ENCODE measurements at regions not wholly inside any gene's neighbourhood (a gene's known extent, or its start where the extent isn't known, plus 50 kb on each side); places are given as distances from the start of the nearest gene placed in this dataset.
"Not testable (repeated sequence)": the region's sequence is repeated elsewhere in the genome, so short reads cannot be mapped to it uniquely, and the experiment has no call there.

- Histone ChIP-seq H3K27me3 (ENCODE audit: control insufficient read depth, insufficient read depth) (no peaks in the 10 kb centered on the region), H3K9me3 (ENCODE audit: control insufficient read depth, low read length) (no peaks in the 10 kb centered on the region), H3K4me3 (ENCODE audit: low read length) (no peak overlapping the region), H3K4me1 (ENCODE audit: control insufficient read depth, insufficient read depth, low read length) (no peaks in the 10 kb centered on the region), H3K27ac (ENCODE audit: low read length) (no peak overlapping the region)
- intact Hi-C loops (cut with DNase I): no loop called here
- no peak for ATAC-seq
- no peak for DNase-seq
- 78% methylated on average over 3 of the region's 3 CpGs for WGBS
Observed at GRCh38 chr12:25401547-25402345, 151.0 kb upstream of the KRAS start.

- WGBS: 83% methylated on average over 6 of the region's 6 CpGs
Observed at GRCh38 chr12:25397001-25397400, 146.3 kb upstream of the KRAS start.

GRCh38 chr12:25395227-25395626, 144.5 kb upstream of the KRAS start:
- ATAC-seq (no peak), DNase-seq (no peak)
- intact Hi-C loops (cut with DNase I): no loop called here
- no peaks in the 10 kb centered on the region for H3K9me3 ChIP-seq (ENCODE audit: control insufficient read depth, low read length)
- no peaks in the 10 kb centered on the region for H3K4me1 ChIP-seq (ENCODE audit: control insufficient read depth, insufficient read depth, low read length)
- no peaks in the 10 kb centered on the region for H3K27me3 ChIP-seq (ENCODE audit: control insufficient read depth, insufficient read depth)
- 94% methylated on average over 1 of the region's 1 CpG for WGBS
- no peak overlapping the region for H3K27ac ChIP-seq (ENCODE audit: low read length)
- no peak overlapping the region for H3K4me3 ChIP-seq (ENCODE audit: low read length)

More at GRCh38 chr12:25397001-25397400, 146.3 kb upstream of the KRAS start:
- Histone ChIP-seq H3K4me3 (ENCODE audit: low read length) (no peak overlapping the region), H3K27ac (ENCODE audit: low read length) (no peak overlapping the region), H3K27me3 (ENCODE audit: control insufficient read depth, insufficient read depth) (no peaks in the 10 kb centered on the region), H3K9me3 (ENCODE audit: control insufficient read depth, low read length) (no peaks in the 10 kb centered on the region), H3K4me1 (ENCODE audit: control insufficient read depth, insufficient read depth, low read length) (no peaks in the 10 kb centered on the region)
- intact Hi-C loops (cut with DNase I): no loop called here
- ATAC-seq: no peak
- DNase-seq: no peak

GRCh38 chr12:25394775-25395174, 144.0 kb upstream of the KRAS start:
- H3K4me3 ChIP-seq (ENCODE audit: low read length); DNase-seq; H3K9me3 ChIP-seq (ENCODE audit: control insufficient read depth, low read length); H3K4me1 ChIP-seq (ENCODE audit: control insufficient read depth, insufficient read depth, low read length); ATAC-seq; intact Hi-C loops (cut with DNase I); H3K27me3 ChIP-seq (ENCODE audit: control insufficient read depth, insufficient read depth); H3K27ac ChIP-seq (ENCODE audit: low read length): not testable (repeated sequence)
- 79% methylated on average over 4 of the region's 4 CpGs for WGBS

GRCh38 chr12:25394025-25394424, 143.3 kb upstream of the KRAS start:
- no peak overlapping the region for H3K4me3 ChIP-seq (ENCODE audit: low read length)
- ATAC-seq: no peak
- 77% methylated on average over 9 of the region's 9 CpGs for WGBS
- no peaks in the 10 kb centered on the region for H3K9me3 ChIP-seq (ENCODE audit: control insufficient read depth, low read length)
- intact Hi-C loops (cut with DNase I): no loop called here
- no peak overlapping the region for H3K27ac ChIP-seq (ENCODE audit: low read length)
- no peaks in the 10 kb centered on the region for H3K4me1 ChIP-seq (ENCODE audit: control insufficient read depth, insufficient read depth, low read length)
- no peaks in the 10 kb centered on the region for H3K27me3 ChIP-seq (ENCODE audit: control insufficient read depth, insufficient read depth)
- no peak for DNase-seq

- H3K4me1 ChIP-seq (ENCODE audit: control insufficient read depth, insufficient read depth, low read length); DNase-seq; H3K4me3 ChIP-seq (ENCODE audit: low read length); ATAC-seq; H3K27ac ChIP-seq (ENCODE audit: low read length); H3K27me3 ChIP-seq (ENCODE audit: control insufficient read depth, insufficient read depth); intact Hi-C loops (cut with DNase I); H3K9me3 ChIP-seq (ENCODE audit: control insufficient read depth, low read length): not testable (repeated sequence)
- WGBS: 96% methylated on average over 25 of the region's 25 CpGs
Observed at GRCh38 chr12:25391346-25391745, 140.6 kb upstream of the KRAS start.

- intact Hi-C loops (cut with DNase I): no loop called here
- DNase-seq: no peak
- no peaks in the 10 kb centered on the region for H3K4me1 ChIP-seq (ENCODE audit: control insufficient read depth, insufficient read depth, low read length)
- ATAC-seq: no peak
- no peaks in the 10 kb centered on the region for H3K27me3 ChIP-seq (ENCODE audit: control insufficient read depth, insufficient read depth)
- H3K27ac ChIP-seq (ENCODE audit: low read length): no peak overlapping the region
- H3K9me3 ChIP-seq (ENCODE audit: control insufficient read depth, low read length): no peaks in the 10 kb centered on the region
- no peak overlapping the region for H3K4me3 ChIP-seq (ENCODE audit: low read length)
- WGBS: 72% methylated on average over 5 of the region's 5 CpGs
Observed at GRCh38 chr12:25388183-25388582, 137.5 kb upstream of the KRAS start.

- H3K9me3 ChIP-seq (ENCODE audit: control insufficient read depth, low read length): no peaks in the 10 kb centered on the region
- H3K4me1 ChIP-seq (ENCODE audit: control insufficient read depth, insufficient read depth, low read length): no peaks in the 10 kb centered on the region
- ATAC-seq: no peak
- H3K27me3 ChIP-seq (ENCODE audit: control insufficient read depth, insufficient read depth): no peaks in the 10 kb centered on the region
- H3K4me3 ChIP-seq (ENCODE audit: low read length): no peak overlapping the region
- intact Hi-C loops (cut with DNase I): no loop called here
- 87% methylated on average over 3 of the region's 3 CpGs for WGBS
- DNase-seq: no peak
- H3K27ac ChIP-seq (ENCODE audit: low read length): no peak overlapping the region
Observed at GRCh38 chr12:25387732-25388050, 137.0 kb upstream of the KRAS start.

GRCh38 chr12:25386831-25387731, 136.4 kb upstream of the KRAS start:
- peak; percentile 80 to 93 (median 85) for DNase-seq
- peak; percentile 34 to 53 for ATAC-seq
- intact Hi-C loops (cut with DNase I): no loop called here
- Histone ChIP-seq H3K4me3 (ENCODE audit: low read length) (peak overlapping the region; percentile 61), H3K9me3 (ENCODE audit: control insufficient read depth, low read length) (no peaks in the 10 kb centered on the region), H3K27me3 (ENCODE audit: control insufficient read depth, insufficient read depth) (no peaks in the 10 kb centered on the region), H3K27ac (ENCODE audit: low read length) (peak overlapping the region; percentile 84), H3K4me1 (ENCODE audit: control insufficient read depth, insufficient read depth, low read length) (no peaks in the 10 kb centered on the region)
- 3% methylated on average over 22 of the region's 22 CpGs for WGBS

GRCh38 chr12:25384893-25385248, 134.1 kb upstream of the KRAS start:
- intact Hi-C loops (cut with DNase I): loop anchor here in 1 of 4 donors (5.0 kb wide), 1 partner anchor 133 kb away; the partner anchor contains the start of gene KRAS
- 9% methylated on average over 14 of the region's 14 CpGs for WGBS
- H3K4me3 ChIP-seq (ENCODE audit: low read length): peak overlapping the region; percentile 64
- no peak for DNase-seq
- no peaks in the 10 kb centered on the region for H3K9me3 ChIP-seq (ENCODE audit: control insufficient read depth, low read length)
- H3K4me1 ChIP-seq (ENCODE audit: control insufficient read depth, insufficient read depth, low read length): no peaks in the 10 kb centered on the region
- peak overlapping the region; percentile 99 for H3K27ac ChIP-seq (ENCODE audit: low read length)
- H3K27me3 ChIP-seq (ENCODE audit: control insufficient read depth, insufficient read depth): no peaks in the 10 kb centered on the region
- no peak for ATAC-seq
